ENCODE measurements at regions not wholly inside any gene's neighbourhood (a gene's known extent, or its start where the extent isn't known, plus 50 kb on each side); places are given as distances from the start of the nearest gene placed in this dataset.
"Not testable (repeated sequence)": the region's sequence is repeated elsewhere in the genome, so short reads cannot be mapped to it uniquely, and the experiment has no call there.

DNA sequence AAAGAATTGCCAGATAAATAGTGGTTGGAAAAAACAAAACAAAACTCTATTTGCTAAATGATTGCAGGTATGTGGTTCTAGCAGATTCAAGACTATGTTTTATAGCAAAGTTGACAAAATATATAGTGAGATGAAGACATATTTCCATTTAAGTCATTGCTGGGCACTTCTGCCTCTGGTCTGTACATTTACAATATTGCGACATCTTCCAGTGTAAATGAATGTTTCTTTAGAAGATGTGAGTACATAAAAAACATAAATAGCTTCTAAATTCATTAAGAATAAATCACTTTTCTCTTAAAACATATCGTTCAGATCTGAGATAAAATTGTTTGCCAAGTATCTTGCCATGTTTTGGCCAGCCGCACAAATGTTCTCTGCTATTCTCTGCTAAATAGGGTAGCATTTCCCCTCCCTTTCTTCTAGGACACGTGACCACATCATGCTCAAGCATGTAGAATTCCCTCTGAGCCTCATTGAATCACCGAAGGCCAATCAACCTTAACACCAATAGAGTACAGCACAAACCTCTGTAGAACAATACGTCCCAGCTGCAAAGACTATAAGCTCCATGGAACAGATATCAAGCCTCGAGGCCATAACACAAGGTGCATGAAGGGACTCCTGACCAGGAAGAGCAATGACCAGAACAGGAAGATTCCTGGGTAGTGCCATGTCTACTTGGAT, 1173.3 kb downstream of the GATA3 start:
- no peak for DNase-seq (ENCODE audit: low read depth)

DNA sequence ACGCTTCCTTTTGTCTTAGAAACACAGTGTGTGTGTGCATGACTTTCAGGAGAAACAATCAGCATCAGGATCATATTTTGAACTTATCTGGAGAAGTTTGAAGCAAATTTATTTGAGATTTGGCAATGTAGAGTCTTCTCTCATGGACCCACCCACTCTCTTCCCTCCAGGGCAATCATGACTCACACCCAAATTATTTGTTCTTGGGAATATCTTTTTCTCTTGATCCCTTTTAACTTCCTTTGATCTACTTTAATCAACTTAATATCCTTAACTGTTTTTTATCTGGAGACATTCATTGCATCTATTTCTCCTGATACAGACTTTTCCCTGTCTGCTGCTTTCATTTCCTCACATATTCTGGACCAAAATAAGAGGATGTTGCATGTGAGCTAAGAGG, 1174.3 kb downstream of the GATA3 start:
- DNase-seq (ENCODE audit: low read depth), result no peak

DNA sequence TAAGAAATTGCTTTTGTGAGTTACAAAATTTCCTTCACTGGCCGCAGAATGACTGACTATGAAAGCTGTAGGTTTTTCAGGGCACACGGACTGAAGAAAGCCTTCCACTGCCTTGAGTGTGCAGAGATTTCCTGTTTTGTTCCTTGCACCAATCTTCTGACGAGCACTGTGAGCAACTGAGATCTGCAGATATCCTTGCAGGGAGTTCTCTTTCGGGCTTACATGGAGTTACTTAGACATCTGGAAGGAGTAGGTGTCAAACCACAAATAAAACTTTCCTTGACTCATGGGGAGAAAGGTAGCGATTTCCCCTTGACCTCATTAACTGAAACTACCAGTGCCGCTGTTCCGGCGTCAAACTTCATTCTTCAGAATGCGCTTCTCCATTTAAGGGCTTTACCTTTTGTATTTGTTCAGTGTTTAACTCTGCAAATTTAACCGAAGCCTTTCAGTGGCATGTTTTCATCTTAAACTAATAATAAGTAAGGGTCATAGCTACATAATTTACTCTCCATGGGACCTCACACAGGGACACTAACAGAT, 1175.3 kb downstream of the GATA3 start:
- no peak for DNase-seq (ENCODE audit: low read depth)

DNA sequence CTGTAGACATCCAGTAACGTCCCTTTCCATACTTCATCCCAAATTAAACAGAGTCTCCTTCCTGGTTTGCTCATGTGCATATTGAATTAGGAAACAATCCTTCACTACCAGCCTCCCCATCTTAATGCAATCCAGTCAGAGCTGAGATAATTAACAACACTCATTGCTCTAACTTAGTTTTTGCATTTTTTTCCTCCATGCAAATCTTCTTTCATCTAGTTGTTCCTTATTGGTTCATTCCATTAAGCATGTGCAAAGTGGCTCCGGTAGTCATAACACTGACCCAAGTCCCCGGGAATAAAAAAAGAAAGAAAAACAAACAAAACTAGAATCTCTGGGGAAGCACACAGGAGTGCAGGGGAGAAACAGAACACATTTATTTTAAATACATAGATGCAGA, 1176.1 kb downstream of the GATA3 start:
- no peak for DNase-seq (ENCODE audit: low read depth)

DNA sequence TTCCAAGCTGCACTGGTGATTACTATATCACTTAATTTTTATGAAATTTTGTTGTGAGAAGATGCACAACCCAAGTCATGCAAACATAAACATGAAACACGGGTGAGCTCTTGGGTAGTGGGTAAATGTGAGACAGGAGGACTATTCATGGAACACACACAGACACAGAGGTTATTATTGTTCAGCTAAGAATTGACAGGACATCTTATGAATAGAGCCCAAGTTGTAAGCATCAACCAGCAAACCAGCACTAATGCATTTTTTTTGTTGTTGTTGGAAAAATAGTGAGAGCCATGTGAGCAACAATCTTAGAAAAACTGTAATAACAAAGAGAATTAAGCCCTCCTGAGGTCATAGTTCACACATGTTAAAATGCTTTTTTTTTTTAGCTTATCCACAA, 1179.7 kb downstream of the GATA3 start:
- no peak for DNase-seq (ENCODE audit: low read depth)

DNA sequence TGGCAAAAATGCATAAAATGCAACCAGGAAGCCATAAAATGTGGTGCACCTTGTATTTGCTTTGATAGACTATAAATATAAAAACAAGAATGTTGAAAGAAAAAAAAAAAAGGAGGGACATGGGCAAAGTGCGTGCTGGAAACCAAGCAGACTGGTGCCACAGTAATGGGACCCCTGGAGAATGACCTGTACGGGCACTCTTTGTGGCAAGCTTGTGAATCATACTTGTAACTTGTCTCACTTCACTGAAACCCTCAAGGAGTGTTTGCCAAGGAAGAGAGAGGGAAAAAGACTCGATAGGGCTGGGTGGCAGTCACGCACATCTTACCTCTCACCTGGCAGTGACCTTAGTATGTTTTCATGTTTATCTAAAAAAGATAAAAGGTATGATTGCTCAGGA, 1183.6 kb downstream of the GATA3 start:
- DNase-seq (ENCODE audit: low read depth), result no peak

DNA sequence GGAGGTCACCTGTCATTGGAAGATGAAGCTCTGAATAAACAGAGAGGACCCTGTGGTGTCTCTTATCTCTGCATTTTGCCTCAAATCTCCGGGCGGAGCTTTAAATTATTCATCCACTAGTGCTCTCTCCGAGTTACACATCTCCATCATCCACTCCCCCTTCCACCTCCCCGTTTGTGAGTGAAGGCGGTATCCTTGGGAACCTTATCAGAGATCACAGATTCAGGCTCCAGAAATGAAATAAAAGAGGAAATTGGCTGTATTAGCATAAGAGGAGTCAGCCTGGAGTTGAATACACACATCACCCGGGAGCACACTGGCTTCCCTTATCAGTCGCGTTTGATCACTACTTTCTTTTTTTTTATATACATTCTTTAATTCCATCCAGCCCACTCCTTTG, 1184.8 kb downstream of the GATA3 start:
- DNase-seq (ENCODE audit: low read depth), result no peak

DNA sequence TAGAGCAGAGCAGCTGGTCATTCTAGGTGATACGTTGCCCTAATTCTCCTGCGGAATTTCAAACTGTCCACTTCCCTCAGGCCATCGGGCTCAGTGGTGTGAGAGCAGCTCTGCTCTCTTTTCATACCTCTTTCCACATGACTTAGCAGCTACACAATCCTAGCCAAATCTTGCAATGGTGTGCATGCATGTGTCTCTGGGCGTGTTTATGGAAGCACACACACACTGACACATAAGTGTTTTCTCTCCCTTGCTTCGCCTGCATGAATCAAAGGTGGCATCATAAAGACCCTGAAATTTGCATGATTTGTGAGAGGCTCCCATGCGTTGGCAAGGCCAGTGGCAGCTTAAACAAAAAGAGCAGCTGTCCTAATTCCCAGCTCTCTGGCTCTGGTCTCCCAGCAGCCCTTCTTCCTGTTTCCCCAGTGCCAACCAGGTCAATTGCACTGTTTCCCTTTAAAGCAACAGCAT, 1189.5 kb downstream of the GATA3 start:
- DNase-seq (ENCODE audit: low read depth), result no peak

DNA sequence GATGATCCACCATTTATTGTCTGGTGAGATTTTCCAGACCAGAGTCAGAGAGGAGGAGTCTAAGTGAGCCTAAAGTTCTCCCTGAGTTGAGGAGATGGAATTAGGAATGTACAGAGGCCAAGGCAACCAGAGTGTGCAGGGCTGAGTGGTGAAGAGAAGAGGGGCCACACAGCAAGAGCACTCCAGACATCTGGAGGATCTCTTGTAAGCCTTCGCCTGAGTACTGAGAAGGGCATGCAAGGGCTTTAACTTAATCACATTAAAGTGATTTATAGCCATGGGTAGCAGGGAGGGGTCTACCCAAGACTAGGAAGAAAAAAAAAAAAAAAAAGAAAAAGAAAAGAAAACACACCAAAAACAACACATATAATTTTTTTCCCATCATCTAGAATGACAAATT, 1190.4 kb downstream of the GATA3 start:
- DNase-seq (ENCODE audit: low read depth), result no peak

DNA sequence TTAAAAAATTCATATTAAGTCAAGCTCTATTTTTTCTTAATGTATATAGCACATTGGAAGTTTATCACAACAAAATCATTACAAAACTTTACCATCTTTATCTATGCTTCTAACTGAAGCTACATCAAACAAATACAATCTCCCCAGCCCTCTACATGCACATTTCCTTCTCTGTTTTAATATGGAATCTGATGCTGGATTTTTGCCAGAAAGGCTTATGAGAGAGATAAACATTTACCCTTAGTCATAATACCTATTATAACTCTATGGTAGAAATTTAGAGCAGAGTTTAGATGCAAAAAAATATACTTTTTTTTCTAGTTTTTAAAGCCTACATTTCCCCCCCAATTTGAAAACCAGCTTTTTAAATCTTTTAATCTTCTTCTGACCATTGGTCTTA, 1198.6 kb downstream of the GATA3 start:
- DNase-seq (ENCODE audit: low read depth), result no peak

DNA sequence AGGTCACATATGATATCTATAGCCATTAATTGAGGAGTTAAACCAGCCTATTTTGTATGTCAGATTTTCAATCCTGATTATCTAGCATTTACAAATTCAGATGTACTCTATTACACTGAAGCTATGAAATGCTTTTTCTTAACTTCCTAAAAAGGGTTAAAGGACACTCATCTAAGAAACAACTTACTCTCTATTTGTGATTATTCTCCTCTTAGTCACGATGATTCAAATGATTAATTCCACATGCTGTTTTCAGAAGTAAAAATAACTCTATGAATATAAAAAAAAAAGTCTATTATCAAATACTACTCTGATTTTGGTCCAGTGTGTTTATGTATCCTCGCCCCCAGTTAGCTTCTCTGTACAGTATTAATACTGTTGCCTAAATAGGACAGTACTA, 1199.9 kb downstream of the GATA3 start:
- no peak for DNase-seq (ENCODE audit: low read depth)

DNA sequence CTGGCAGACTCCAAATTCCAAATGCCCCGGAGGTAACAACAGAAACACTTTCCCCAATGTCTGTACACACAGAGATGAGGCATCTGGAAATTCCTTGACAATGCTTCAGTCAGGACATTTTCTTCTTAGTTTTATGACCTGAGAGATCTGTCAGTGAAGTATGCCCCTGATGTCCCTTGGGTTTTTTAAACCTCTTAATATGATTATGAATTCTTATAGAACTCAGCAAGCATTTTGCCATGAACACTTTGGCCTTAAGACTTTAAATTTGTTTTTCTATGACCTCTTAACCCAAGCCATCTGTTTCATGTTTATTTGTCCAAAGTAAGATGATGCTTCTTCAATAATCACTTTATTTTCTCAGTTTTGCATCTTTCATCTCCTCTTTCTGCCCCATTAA, 1206.2 kb downstream of the GATA3 start:
- DNase-seq (ENCODE audit: low read depth), result no peak

DNA sequence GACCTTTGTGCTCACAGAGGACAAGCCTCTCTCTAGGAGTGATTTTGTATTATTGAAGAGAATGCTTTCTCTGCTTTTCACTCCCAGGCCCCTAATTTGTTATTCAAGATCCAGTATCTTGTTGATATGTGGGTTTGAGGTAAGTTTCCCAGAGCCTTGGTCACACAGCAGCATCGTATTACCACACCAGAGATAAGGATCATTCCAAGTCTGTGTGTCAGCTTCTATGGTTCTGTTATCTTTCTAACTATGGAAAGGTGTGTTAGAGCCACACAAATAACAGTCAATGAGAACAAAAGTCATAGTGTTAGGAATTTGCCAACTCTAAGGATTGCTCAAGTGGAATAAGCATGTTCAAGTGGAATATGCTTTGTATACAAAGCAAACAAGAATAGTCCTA, 1208.3 kb downstream of the GATA3 start:
- no peak for DNase-seq (ENCODE audit: low read depth)

DNA sequence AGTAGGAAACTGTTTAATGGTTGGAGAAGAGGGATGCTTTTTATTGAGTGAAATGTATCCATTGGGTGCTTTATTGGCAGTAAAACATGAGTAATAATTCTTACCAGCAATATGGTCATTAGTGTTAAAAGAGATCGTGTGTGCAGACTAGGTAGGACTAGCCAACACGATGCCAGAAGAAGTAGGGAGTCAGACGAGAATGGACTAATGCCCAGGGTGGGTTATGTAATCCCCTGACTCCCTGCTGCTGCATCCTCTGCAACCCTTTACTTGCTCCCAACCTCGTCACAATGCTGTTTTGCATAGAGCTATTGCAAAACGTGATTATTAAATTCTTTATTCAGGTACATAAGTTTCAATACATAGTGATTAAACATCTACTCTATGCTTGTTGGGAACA, 1213.7 kb downstream of the GATA3 start:
- no peak for DNase-seq (ENCODE audit: low read depth)

DNA sequence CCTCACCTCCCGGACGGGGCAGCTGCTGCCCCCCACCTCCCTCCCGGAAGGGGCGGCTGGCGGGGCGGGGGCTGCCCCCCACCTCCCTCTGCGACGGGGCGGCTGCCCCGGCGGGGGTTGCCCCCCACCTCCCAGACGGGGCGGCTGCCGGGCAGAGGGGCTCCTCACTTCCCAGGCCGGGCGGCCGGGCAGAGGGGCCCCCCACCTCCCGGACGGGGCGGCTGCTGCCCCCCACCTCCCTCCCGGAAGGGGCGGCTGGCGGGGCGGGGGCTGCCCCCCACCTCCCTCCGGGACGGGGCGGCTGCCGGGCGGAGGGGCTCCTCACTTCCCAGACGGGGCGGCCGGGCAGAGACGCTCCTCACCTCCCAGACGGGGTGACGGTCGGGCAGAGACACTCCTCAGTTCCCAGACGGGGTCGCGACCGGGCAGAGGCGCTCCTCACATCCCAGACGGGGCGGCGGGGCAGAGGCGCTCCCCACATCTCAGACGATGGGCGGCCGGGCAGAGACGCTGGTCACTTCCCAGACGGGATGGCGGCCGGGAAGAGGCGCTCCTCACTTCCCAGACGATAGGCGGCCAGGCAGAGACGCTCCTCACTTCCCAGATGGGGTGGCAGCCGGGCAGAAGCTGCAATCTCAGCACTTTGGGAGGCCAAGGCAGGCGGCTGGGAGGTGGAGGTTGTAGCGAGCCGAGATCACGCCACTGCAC, 1218.8 kb downstream of the GATA3 start:
- not testable (repeated sequence) for DNase-seq (ENCODE audit: low read depth)

DNA sequence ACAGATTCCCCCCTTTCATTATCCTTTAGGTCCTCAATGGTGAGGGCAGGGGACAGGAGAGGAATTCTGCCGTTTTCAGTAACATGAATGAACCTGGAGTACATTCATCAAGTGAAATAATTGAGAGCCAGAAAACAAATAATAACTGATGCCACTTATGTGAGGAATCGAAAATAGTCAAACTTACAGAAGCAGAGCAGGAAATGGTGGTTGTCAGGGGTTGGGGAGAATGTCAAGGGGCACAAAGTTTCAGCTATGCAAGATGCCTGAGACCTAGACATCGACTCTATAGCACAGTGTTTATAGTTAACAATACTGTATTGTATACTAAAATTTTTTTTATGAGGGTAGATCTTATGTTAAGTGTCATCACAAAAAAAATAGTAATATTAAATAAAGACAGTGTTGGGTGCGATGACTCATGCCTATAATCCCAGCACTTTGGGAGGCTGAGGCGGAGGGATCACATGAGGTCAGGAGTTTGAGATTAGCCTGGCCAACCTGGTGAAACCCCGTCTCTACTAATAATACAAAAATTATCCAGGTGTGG, 1219.8 kb downstream of the GATA3 start:
- no peak for DNase-seq (ENCODE audit: low read depth)

DNA sequence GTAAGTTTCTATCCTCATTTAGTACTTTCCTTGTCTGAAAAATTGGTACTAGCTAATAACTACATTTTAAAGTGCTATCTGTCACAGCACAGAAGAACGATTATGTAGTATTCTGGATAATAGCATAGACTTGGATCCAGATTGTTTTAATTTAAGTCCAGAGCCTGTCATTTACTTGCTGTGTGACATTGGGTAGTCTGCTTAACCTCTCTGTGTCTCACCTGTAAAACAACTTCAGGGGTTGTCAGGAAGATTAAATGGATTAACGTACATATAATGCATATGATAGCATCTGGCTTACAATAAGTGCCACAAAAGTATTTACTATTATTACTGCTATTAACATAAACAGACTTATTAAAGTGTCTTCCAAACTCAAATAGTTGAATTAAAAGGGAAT, 1221.4 kb downstream of the GATA3 start:
- DNase-seq (ENCODE audit: low read depth), result no peak

DNA sequence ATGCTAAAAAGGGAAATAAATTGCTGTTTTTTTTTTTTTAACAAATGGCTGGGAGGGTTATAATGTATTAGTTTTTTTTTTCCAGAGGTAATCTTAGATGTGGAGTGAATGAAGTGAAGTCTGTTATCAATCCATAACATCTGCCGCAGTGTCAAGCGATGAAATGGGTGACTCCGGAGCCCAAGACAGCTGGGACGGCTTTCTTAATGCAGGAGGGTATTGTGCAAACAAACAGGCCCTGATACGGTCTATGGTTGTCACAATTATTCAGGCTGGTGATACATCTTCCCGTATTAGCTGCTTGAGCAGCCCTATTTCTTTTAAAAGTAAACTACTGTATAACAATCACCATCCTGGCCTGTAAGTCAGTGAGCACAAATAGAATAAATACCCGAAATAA, 1231.2 kb downstream of the GATA3 start:
- DNase-seq (ENCODE audit: low read depth), result no peak

DNA sequence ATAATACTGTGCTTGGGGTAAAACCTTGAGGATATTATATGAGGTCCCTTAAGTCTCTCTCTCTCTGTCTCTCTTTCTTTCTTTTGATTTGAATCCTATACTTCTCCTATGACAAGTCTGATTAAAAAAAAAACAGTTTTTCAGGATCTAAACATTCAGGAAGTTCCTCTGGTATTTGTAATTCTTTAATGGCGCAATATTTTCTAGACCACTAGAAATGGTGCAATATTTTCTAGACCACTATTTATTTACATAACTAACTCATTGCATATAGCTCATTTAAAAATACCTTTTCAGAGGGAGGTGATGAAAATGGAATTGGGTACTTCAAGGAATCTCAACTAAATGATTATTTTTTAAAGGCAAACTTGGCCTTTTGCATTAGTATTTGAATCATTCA, 1235.3 kb downstream of the GATA3 start:
- no peak for DNase-seq (ENCODE audit: low read depth)

DNA sequence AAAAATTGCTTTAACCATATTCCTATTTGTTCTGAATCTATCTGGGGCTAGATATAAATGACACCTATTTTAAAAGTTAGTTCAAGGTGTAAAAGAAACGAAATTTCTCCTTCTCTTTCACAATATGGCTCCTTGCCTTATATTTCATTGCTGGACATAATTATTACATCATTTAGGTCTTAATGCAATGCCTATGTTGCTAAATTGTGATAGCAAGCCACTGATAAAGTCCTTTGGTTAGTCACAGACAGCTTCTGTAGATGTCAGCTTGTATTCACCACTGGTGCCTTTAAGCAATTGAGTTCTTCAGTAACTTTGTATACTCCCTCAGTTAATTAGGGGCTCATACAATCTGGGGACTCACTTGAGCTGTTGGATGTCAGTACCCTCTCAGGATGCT, 1236.6 kb downstream of the GATA3 start:
- DNase-seq (ENCODE audit: low read depth), result no peak

DNA sequence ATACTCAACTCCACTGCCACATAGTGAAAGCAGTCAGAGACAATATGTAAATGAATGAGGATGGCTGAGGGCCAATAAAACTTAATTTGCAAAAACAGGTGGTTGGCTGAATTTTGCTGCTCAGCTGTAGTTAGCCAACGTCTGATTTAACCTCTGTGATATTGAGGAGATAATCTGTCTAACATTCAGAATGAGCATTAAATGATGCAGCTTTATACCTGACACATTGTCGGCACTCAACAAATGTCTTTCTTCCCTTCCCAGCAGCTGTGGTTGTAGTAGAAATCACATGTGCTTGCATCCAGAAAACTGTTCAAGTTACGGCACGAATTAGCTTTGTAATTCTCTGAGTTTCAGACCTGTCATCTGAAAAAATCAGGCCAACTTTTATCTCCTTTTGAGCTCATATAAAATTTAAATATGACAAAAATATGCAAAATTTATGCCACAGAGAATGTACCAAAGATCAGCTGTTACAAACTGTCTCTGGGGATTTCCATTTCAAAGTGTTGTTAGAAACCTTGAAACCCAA, 1239.7 kb downstream of the GATA3 start:
- DNase-seq (ENCODE audit: low read depth), result no peak

DNA sequence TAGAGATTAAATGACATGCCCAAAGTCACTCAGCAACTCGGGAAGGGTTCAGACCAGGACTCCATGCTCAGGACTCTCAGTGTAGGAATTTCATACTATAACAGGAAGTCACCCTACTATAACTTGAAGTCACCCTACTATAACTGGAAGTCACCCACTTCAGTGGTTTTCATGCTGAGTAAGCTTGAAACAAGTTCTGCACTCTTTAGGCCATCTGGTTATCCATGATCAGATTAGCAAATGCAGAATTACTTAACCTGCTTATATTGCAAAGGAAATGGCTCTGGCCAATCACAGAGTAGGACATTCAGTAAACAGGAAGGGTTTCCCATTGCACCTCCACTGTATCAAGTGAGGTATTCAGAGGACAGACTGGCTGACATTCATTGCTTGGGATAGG, 1240.4 kb downstream of the GATA3 start:
- DNase-seq (ENCODE audit: low read depth), result no peak

DNA sequence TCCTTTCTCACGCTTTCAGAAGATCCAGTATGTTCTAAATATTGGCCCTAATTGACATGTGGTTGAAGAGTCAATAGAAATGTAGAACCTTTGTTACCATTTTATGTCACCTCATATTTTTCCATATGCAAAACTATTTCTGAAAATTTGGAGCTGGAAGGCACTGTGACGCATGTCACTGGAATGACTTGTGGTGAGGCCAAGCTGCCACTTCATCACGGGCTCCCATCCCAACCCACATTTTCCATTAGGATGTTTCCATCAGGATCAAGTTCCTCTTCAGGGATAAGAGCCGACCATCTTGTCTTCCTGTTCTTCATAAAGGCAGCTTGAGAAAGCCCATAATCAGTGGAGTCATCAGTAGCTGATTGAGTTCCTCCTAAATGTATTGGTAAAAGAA, 1241.7 kb downstream of the GATA3 start:
- no peak for DNase-seq (ENCODE audit: low read depth)
